ENCODE measurements at regions not wholly inside any gene's neighbourhood (a gene's known extent, or its start where the extent isn't known, plus 50 kb on each side); places are given as distances from the start of the nearest gene placed in this dataset.

DNA sequence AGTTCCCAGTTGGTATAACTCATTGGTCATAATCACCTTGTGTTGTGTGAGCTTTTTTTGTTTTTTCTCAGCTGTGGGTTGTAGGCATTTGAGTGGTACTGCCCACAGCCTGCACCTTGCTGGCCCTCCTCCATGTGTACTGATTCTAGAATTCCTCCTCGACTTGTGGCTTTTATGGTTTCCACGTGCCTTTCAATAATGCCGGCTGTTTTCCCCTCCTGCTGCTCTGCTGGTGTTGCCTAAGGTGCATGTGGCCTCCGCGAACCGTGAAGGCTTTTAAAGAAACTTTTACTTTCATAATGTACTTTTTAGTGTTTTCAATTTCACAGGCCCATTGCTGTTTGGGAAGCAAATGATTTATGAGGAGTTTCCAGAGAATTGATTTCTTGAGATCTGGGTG, 518.0 kb downstream of the REEP3 start:
- DNase-seq: no peak
- WGBS, 2 donors: 44 to 67% methylated on average over 6 of the region's 6 CpGs
- H3K4me3 ChIP-seq: no peak overlapping the region
- H3K27ac ChIP-seq: no peak overlapping the region
- no peaks in the 10 kb centered on the region for H3K27me3 ChIP-seq
- TF ChIP-seq POLR2AphosphoS5 (IDR thresholded peaks at IDR 0.05) (no peak), POLR2A (IDR thresholded peaks at IDR 0.05) (no peak), EP300 (IDR thresholded peaks at IDR 0.05) (no peak)
- TF ChIP-seq, protein P1, sequence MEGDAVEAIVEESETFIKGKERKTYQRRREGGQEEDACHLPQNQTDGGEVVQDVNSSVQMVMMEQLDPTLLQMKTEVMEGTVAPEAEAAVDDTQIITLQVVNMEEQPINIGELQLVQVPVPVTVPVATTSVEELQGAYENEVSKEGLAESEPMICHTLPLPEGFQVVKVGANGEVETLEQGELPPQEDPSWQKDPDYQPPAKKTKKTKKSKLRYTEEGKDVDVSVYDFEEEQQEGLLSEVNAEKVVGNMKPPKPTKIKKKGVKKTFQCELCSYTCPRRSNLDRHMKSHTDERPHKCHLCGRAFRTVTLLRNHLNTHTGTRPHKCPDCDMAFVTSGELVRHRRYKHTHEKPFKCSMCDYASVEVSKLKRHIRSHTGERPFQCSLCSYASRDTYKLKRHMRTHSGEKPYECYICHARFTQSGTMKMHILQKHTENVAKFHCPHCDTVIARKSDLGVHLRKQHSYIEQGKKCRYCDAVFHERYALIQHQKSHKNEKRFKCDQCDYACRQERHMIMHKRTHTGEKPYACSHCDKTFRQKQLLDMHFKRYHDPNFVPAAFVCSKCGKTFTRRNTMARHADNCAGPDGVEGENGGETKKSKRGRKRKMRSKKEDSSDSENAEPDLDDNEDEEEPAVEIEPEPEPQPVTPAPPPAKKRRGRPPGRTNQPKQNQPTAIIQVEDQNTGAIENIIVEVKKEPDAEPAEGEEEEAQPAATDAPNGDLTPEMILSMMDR (IDR thresholded peaks at IDR 0.05): no peak
- H3K36me3 ChIP-seq: no peaks in the 10 kb centered on the region
- peaks cover 0 to 23% (median 21%) of the 10 kb centered on the region in 4 donors for H3K4me1 ChIP-seq
- intact Hi-C loops (cut with DNase I): no loop called here
- H3K9me3 ChIP-seq: no peaks in the 10 kb centered on the region

GRCh38 chr10:64040781-64041180, 519.6 kb downstream of the REEP3 start:
- Histone ChIP-seq H3K4me3 (no peak overlapping the region), H3K27ac (no peak overlapping the region), H3K36me3 (no peaks in the 10 kb centered on the region), H3K4me1 (peaks cover 0 to 23% (median 21%) of the 10 kb centered on the region in 4 donors), H3K9me3 (no peaks in the 10 kb centered on the region), H3K27me3 (no peaks in the 10 kb centered on the region)
- TF ChIP-seq EP300 (IDR thresholded peaks at IDR 0.05) (no peak), POLR2AphosphoS5 (IDR thresholded peaks at IDR 0.05) (no peak), POLR2A (IDR thresholded peaks at IDR 0.05) (no peak)
- TF ChIP-seq, protein P1 (IDR thresholded peaks at IDR 0.05): no peak
- WGBS, 2 donors: 40 to 48% methylated on average over 2 of the region's 2 CpGs
- no peak for DNase-seq
- intact Hi-C loops (cut with DNase I): no loop called here

- peak overlapping the region in 3 of 4 donors; percentile 20 to 36 (median 33) for H3K4me3 ChIP-seq
- WGBS, 2 donors: 44 to 59% methylated on average over 43 of the region's 43 CpGs
- H3K36me3 ChIP-seq: no peaks in the 10 kb centered on the region
- peak; percentile 79 for DNase-seq
- no peak overlapping the region for H3K27ac ChIP-seq
- H3K27me3 ChIP-seq: no peaks in the 10 kb centered on the region
- no peak for TF ChIP-seq POLR2A (IDR thresholded peaks at IDR 0.05)
- TF ChIP-seq, protein P1 (IDR thresholded peaks at IDR 0.05): peak; percentile 87 to 98 (median 93)
- H3K9me3 ChIP-seq: no peaks in the 10 kb centered on the region
- intact Hi-C loops (cut with DNase I): no loop called here
- H3K4me1 ChIP-seq: peaks cover 0 to 23% (median 19%) of the 10 kb centered on the region in 4 donors
Measured at GRCh38 chr10:64041185-64041988, 520.2 kb downstream of the REEP3 start.

DNA sequence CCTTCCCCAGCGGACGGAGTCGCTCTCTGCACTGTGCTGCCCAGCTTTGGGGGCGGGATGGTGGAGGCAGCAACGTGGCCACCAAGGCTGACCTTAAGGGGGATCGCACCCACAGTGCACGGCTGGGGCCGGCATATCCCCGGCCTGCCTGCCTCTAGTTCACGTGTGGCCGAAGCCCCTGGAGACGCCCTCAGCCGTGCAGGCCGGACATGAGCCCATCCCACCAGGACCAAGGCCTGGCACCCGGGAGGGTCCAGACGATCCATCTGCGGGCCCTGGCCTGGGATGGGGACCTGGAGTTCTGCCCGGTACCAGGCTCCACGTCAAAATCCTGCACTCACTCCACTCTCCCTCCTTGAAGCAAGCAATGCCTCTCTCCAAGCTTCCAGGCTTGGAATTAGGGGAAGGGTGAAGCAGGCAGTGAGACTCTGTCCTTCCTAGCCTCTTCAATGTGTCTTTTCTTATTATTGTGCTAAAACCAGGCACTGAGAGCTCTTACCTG, 520.8 kb downstream of the REEP3 start:
- Histone ChIP-seq H3K36me3 (no peaks in the 10 kb centered on the region), H3K4me1 (peaks cover 0 to 18% (median 12%) of the 10 kb centered on the region in 4 donors), H3K27ac (no peak overlapping the region), H3K9me3 (no peaks in the 10 kb centered on the region), H3K4me3 (no peak overlapping the region), H3K27me3 (no peaks in the 10 kb centered on the region)
- no peak for DNase-seq
- WGBS, 2 donors: 90% methylated on average over 19 of the region's 19 CpGs
- intact Hi-C loops (cut with DNase I): no loop called here
- no peak for TF ChIP-seq POLR2A (IDR thresholded peaks at IDR 0.05)
- no peak for TF ChIP-seq EP300 (IDR thresholded peaks at IDR 0.05)
- no peak for TF ChIP-seq POLR2AphosphoS5 (IDR thresholded peaks at IDR 0.05)
- TF ChIP-seq, protein P1 (IDR thresholded peaks at IDR 0.05): no peak
